Astrocyte (in vitro differentiated cells and primary cell): ENCODE measurements at regions not wholly inside any gene's neighbourhood (a gene's known extent, or its start where the extent isn't known, plus 50 kb on each side); places are given as distances from the start of the nearest gene placed in this dataset.

Experiments
- DNase-seq: peaks from one replicate; pipeline ENCODE4 v3.0.0-alpha.2; 2010; ENCODE audit warnings: low read depth
- FAIRE-seq: peaks from 2 replicates; lab custom pipeline; 2011; peaks lifted over from hg19 to GRCh38; lab: Jason Lieb, UNC
- H2AFZ ChIP-seq: 2 replicates; pipeline ENCODE4 v1.6.0; 2012; ENCODE audit warnings: low read depth, low read length, inconsistent platforms
- H3K27ac ChIP-seq: 2 replicates; pipeline ENCODE4 v1.5.1; 2011; ENCODE audit warnings: low read depth, low read length, inconsistent platforms
- H3K27me3 ChIP-seq: 2 replicates; pipeline ENCODE4 v1.6.0; 2011; ENCODE audit warnings: low read length, inconsistent platforms; ENCODE audit not compliant: insufficient read depth
- H3K36me3 ChIP-seq: 2 replicates; pipeline ENCODE4 v1.5.1; 2011; ENCODE audit warnings: low read length, inconsistent platforms; ENCODE audit not compliant: insufficient read depth
- H3K4me1 ChIP-seq: 2 replicates; pipeline ENCODE4 v1.5.1; 2011; ENCODE audit warnings: low read length, inconsistent platforms; ENCODE audit not compliant: insufficient read depth
- H3K4me2 ChIP-seq: 2 replicates; pipeline ENCODE4 v1.6.0; 2012; ENCODE audit warnings: low read length, inconsistent platforms
- H3K4me3 ChIP-seq: 2 replicates; pipeline ENCODE4 v1.5.1; 2011; ENCODE audit warnings: low read depth, mild to moderate bottlenecking, low read length, inconsistent platforms; ENCODE audit not compliant: insufficient read depth
- H3K79me2 ChIP-seq: 2 replicates; pipeline ENCODE4 v1.6.0; 2012; ENCODE audit warnings: mild to moderate bottlenecking, low read length, inconsistent platforms; ENCODE audit not compliant: insufficient read depth
- H3K9ac ChIP-seq: 2 replicates; pipeline ENCODE4 v1.6.0; 2012; ENCODE audit warnings: mild to moderate bottlenecking, low read length, inconsistent platforms
- H3K9me3 ChIP-seq: 2 replicates; pipeline ENCODE4 v1.5.1; 2012; ENCODE audit warnings: low read depth, mild to moderate bottlenecking, low read length, inconsistent platforms; ENCODE audit not compliant: insufficient read depth
- H4K20me1 ChIP-seq: 2 replicates; pipeline ENCODE4 v1.6.0; 2012; ENCODE audit warnings: low read length, inconsistent platforms; ENCODE audit not compliant: insufficient read depth
- H3K27ac Mint-ChIP-seq: one replicate; pipeline ENCODE4 v1.8.0; 2021; ENCODE audit warnings: mild to moderate bottlenecking, mixed read lengths; ENCODE audit not compliant: unreplicated experiment
- H3K27me3 Mint-ChIP-seq: one replicate; pipeline ENCODE4 v1.8.0; 2021; ENCODE audit warnings: low read depth, mixed read lengths; ENCODE audit not compliant: unreplicated experiment
- H3K36me3 Mint-ChIP-seq: one replicate; pipeline ENCODE4 v1.8.0; 2021; ENCODE audit warnings: low read depth, mixed read lengths; ENCODE audit not compliant: unreplicated experiment
- H3K4me1 Mint-ChIP-seq: one replicate; pipeline ENCODE4 v1.8.0; 2021; ENCODE audit warnings: low read depth, mixed read lengths; ENCODE audit not compliant: unreplicated experiment
- H3K4me3 Mint-ChIP-seq: one replicate; pipeline ENCODE4 v1.8.0; 2021; ENCODE audit warnings: mild to moderate bottlenecking, moderate library complexity, mixed read lengths; ENCODE audit not compliant: unreplicated experiment
- H3K9me3 Mint-ChIP-seq: one replicate; pipeline ENCODE4 v1.8.0; 2021; ENCODE audit warnings: mild to moderate bottlenecking, mixed read lengths; ENCODE audit not compliant: unreplicated experiment
- EZH2 ChIP-seq: IDR thresholded peaks from 2 replicates; pipeline ENCODE4 v1.6.1; 2012; ENCODE audit warnings: mild to moderate bottlenecking, low read length, inconsistent platforms; ENCODE audit not compliant: insufficient read depth
- TF ChIP-seq, protein P1 (sequence below): IDR thresholded peaks from 2 replicates; pipeline ENCODE4 v1.5.1; 2011; ENCODE audit warnings: low read depth, mild to moderate bottlenecking, inconsistent platforms, low read length, moderate library complexity; ENCODE audit not compliant: insufficient read depth

DNA sequence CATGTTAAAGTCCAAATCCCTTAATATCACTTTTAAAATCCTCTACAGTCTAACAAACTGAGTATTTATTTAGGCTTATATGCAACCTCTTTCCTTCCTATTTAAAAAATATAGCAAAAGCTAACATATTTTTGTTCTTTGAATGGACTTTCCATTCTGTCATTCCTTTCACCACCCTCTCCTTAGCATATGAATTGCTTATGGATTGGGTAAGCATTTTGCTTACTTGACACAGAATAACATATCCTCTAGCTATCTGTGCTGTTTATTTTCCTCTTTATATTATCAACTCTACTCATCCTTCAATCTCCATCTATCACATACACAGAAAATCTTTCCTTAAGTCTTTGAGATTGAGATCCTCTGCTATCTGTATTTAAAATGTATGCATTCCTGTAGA lies 206.1 kb upstream of the NEIL3 start:
- no peak for DNase-seq
- Mint-ChIP-seq H3K4me1 (no peaks in the 10 kb centered on the region), H3K27ac (no peak overlapping the region), H3K4me3 (no peak overlapping the region), H3K36me3 (no peaks in the 10 kb centered on the region), H3K27me3 (no peaks in the 10 kb centered on the region), H3K9me3 (no peaks in the 10 kb centered on the region)
- H3K4me2 ChIP-seq, result no peak overlapping the region
- no peak overlapping the region for H3K9ac ChIP-seq
- H3K27me3 ChIP-seq, result no peaks in the 10 kb centered on the region
- TF ChIP-seq, protein P1, sequence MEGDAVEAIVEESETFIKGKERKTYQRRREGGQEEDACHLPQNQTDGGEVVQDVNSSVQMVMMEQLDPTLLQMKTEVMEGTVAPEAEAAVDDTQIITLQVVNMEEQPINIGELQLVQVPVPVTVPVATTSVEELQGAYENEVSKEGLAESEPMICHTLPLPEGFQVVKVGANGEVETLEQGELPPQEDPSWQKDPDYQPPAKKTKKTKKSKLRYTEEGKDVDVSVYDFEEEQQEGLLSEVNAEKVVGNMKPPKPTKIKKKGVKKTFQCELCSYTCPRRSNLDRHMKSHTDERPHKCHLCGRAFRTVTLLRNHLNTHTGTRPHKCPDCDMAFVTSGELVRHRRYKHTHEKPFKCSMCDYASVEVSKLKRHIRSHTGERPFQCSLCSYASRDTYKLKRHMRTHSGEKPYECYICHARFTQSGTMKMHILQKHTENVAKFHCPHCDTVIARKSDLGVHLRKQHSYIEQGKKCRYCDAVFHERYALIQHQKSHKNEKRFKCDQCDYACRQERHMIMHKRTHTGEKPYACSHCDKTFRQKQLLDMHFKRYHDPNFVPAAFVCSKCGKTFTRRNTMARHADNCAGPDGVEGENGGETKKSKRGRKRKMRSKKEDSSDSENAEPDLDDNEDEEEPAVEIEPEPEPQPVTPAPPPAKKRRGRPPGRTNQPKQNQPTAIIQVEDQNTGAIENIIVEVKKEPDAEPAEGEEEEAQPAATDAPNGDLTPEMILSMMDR, result no peak
- TF ChIP-seq EZH2, result no peak
- no peaks in the 10 kb centered on the region for H3K79me2 ChIP-seq
- H3K27ac ChIP-seq, result no peak overlapping the region
- H3K4me1 ChIP-seq, result no peaks in the 10 kb centered on the region
- peak; percentile 47 for FAIRE-seq
- no peak overlapping the region for H2AFZ ChIP-seq
- H4K20me1 ChIP-seq, result no peaks in the 10 kb centered on the region
- H3K9me3 ChIP-seq, result no peaks in the 10 kb centered on the region
- no peaks in the 10 kb centered on the region for H3K36me3 ChIP-seq
- H3K4me3 ChIP-seq, result no peak overlapping the region

DNA sequence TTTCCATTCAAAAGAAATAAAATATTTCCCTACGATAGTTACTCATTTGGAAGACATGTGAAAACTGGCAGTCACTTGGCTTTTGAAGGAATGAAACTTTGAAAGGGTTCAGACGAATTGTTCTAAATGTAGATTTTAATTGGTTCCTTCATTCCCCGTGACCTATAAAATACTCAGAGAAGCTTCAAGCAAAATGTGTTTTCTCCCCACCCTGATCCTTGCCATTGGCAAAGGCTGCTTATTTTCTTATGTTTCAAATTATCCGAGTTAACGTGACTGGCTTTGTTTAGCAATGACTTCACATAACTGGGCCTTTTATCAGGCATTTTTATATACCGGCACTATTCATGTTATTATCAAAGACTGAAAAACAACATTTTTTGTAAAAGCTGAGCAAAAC lies 204.1 kb upstream of the NEIL3 start:
- H3K79me2 ChIP-seq, result no peaks in the 10 kb centered on the region
- no peak for FAIRE-seq
- H3K4me1 ChIP-seq, result no peaks in the 10 kb centered on the region
- H3K36me3 ChIP-seq, result no peaks in the 10 kb centered on the region
- H3K27ac ChIP-seq, result no peak overlapping the region
- Mint-ChIP-seq H3K27ac (no peak overlapping the region), H3K4me3 (no peak overlapping the region), H3K9me3 (no peaks in the 10 kb centered on the region), H3K27me3 (no peaks in the 10 kb centered on the region), H3K4me1 (no peaks in the 10 kb centered on the region), H3K36me3 (no peaks in the 10 kb centered on the region)
- DNase-seq, result no peak
- H3K9me3 ChIP-seq, result no peaks in the 10 kb centered on the region
- H3K27me3 ChIP-seq, result no peaks in the 10 kb centered on the region
- peak overlapping the region; percentile 2 for H2AFZ ChIP-seq
- H3K9ac ChIP-seq, result no peak overlapping the region
- H3K4me2 ChIP-seq, result no peak overlapping the region
- H4K20me1 ChIP-seq, result no peaks in the 10 kb centered on the region
- H3K4me3 ChIP-seq, result no peak overlapping the region
- no peak for TF ChIP-seq EZH2
- TF ChIP-seq, protein P1, result no peak

DNA sequence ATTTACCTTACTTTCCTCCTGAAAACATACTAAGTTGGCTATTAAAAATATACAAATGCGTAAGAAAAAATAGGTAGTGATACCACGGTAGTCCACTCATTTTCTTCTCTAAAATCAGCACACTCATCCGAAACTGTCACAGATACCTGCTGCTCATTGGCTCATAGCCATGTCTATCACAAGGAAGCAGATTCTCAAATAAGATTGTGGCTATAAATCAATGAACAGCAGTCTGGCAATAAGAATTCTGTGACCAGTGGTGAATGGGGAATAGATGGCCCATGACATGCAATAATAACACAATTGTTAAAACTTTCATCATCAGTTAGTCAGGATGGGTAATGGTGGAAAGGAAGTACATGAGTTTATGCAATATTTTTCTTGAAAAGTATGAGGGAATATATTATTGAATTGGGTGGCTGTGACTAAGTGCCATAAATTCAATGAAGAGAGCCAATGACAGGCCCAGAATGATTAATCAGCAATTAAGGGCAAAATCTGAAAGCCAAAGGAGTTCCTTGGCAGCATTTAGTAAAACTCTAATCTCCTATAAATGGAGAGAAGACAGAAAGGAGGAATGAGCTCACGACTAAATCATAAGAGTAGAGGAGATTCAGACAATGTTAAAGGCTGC lies 202.3 kb upstream of the NEIL3 start:
- TF ChIP-seq, protein P1, result no peak
- TF ChIP-seq EZH2, result no peak
- Mint-ChIP-seq H3K27ac (no peak overlapping the region), H3K4me1 (no peaks in the 10 kb centered on the region)

More for the DNA sequence above, 202.3 kb upstream of the NEIL3 start:
- no peaks in the 10 kb centered on the region for H3K9me3 ChIP-seq
- H3K79me2 ChIP-seq, result no peaks in the 10 kb centered on the region
- no peak overlapping the region for H3K4me2 ChIP-seq
- H4K20me1 ChIP-seq, result no peaks in the 10 kb centered on the region
- Mint-ChIP-seq H3K4me3 (no peak overlapping the region), H3K9me3 (peaks cover 1% of the 10 kb centered on the region), H3K27me3 (no peaks in the 10 kb centered on the region), H3K36me3 (no peaks in the 10 kb centered on the region)
- DNase-seq (peak; percentile 35), FAIRE-seq (peak; percentile 73)
- H2AFZ ChIP-seq, result no peak overlapping the region
- no peak overlapping the region for H3K27ac ChIP-seq
- no peaks in the 10 kb centered on the region for H3K36me3 ChIP-seq
- H3K4me1 ChIP-seq, result no peaks in the 10 kb centered on the region
- H3K4me3 ChIP-seq, result no peak overlapping the region
- H3K9ac ChIP-seq, result no peak overlapping the region
- no peaks in the 10 kb centered on the region for H3K27me3 ChIP-seq
